ENCODE measurements at regions not wholly inside any gene's neighbourhood (a gene's known extent, or its start where the extent isn't known, plus 50 kb on each side); places are given as distances from the start of the nearest gene placed in this dataset.

- DNase-seq = no peak
Observed at GRCh38 chr6:105954148-105954547, 132.0 kb upstream of the PRDM1 start.

GRCh38 chr6:105952772-105953690 lies 133.1 kb upstream of the PRDM1 start:
- no peak for DNase-seq

GRCh38 chr6:105952326-105952725 lies 133.8 kb upstream of the PRDM1 start:
- no peak for DNase-seq

GRCh38 chr6:105951322-105951721 lies 134.8 kb upstream of the PRDM1 start:
- no peak for DNase-seq

- no peak for DNase-seq
Observed at GRCh38 chr6:105949869-105950268, 136.3 kb upstream of the PRDM1 start.

GRCh38 chr6:105943514-105943913 lies 142.6 kb upstream of the PRDM1 start:
- DNase-seq = no peak

GRCh38 chr6:105941621-105942412 lies 144.3 kb upstream of the PRDM1 start:
- no peak for DNase-seq

- no peak for DNase-seq
Observed at GRCh38 chr6:105940990-105941389, 145.1 kb upstream of the PRDM1 start.

- DNase-seq = no peak
Observed at GRCh38 chr6:105936972-105937371, 149.2 kb upstream of the PRDM1 start.

GRCh38 chr6:105935416-105935815 lies 150.7 kb upstream of the PRDM1 start:
- no peak for DNase-seq

- no peak for DNase-seq
Observed at GRCh38 chr6:105934708-105935107, 151.4 kb upstream of the PRDM1 start.

GRCh38 chr6:105932440-105932839 lies 153.7 kb upstream of the PRDM1 start:
- no peak for DNase-seq

GRCh38 chr6:105929626-105930025 lies 156.5 kb upstream of the PRDM1 start:
- DNase-seq = no peak

GRCh38 chr6:105926318-105926717 lies 159.8 kb upstream of the PRDM1 start:
- DNase-seq = no peak

- no peak for DNase-seq
Observed at GRCh38 chr6:105925706-105926105, 160.4 kb upstream of the PRDM1 start.

GRCh38 chr6:105921781-105922180 lies 164.4 kb upstream of the PRDM1 start:
- no peak for DNase-seq

- no peak for DNase-seq
Observed at GRCh38 chr6:105920071-105920470, 166.1 kb upstream of the PRDM1 start.

- no peak for DNase-seq
Observed at GRCh38 chr6:105917038-105917695, 169.0 kb upstream of the PRDM1 start.

- DNase-seq = no peak
Observed at GRCh38 chr6:105911106-105911629, 175.0 kb upstream of the PRDM1 start.

- DNase-seq = no peak
Observed at GRCh38 chr6:105909106-105909505, 177.0 kb upstream of the PRDM1 start.

- no peak for DNase-seq
Observed at GRCh38 chr6:105907991-105908390, 178.1 kb upstream of the PRDM1 start.

GRCh38 chr6:105907301-105907700 lies 178.8 kb upstream of the PRDM1 start:
- no peak for DNase-seq

GRCh38 chr6:105902401-105903031 lies 183.6 kb upstream of the PRDM1 start:
- DNase-seq = no peak

Measured in CD4-positive, alpha-beta T cell treated with Interleukin-6 for 4 hours (primary cell).